ENCODE measurements at regions not wholly inside any gene's neighbourhood (a gene's known extent, or its start where the extent isn't known, plus 50 kb on each side); places are given as distances from the start of the nearest gene placed in this dataset.

DNA sequence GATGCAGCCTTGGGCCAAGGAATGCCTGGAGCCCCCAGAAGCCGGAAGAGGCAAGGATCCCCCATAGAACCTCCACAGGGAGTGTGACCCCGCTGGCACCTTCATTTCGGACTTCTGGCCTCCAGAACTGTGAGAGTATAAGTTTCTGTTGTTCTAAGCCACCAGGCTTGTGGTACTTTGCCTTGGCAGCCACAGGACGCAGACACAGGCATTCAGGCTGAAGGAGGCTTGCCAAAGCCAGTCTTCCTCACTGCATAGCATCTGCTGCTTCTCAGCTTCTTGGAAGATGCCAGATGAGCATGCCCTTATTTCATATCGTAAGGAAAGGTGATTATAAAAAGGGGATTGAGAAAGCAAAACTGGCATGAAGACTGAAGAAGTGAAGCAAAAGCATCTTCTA lies 61.1 kb upstream of the TAS2R1 start:
- no peak for DNase-seq (ENCODE audit: low read depth, low spot score)

DNA sequence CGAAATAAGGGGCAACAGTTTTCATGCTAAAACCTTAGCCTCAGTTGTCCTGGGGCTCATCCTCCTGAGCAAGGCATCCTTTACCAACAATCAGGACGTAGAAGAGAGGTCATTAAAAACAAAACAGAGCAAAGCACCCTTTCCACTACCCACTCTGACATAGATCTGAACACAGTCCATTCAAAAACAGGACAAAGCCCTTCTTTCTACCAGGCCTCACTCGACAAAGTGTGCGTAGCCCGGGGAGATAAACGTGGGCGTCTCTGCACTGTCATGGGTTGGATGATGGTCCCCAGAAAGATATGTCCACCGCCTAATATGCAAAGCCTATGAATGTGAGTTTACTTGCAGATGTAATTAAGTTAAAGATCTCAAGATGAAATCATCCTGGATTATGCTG lies 60.6 kb upstream of the TAS2R1 start:
- no peak for DNase-seq (ENCODE audit: low read depth, low spot score)

DNA sequence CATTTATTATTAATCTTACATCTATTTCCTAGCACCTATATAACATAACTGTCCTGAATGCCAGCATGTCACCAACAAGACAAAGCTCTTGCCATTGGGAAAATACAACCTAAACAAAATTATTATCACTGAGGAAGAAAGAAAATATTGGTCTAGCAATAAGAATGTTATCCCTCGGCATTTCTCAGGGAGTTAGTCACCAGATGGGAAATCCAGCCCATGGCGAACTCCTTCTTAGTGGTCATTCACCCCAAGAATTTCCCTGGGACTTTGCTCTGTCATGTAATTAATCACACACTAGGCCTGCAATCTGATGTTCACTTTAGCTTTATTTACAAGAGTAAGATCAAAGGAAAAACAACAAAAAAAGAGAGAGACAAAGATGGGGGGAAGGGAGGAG lies 56.1 kb upstream of the TAS2R1 start:
- no peak for DNase-seq (ENCODE audit: low read depth, low spot score)

- no peak for DNase-seq (ENCODE audit: low read depth, low spot score)
These were observed 51.6 kb upstream of the TAS2R1 start for GRCh38 chr5:9681706-9682105.

All from iPS DF 19.7 (cell line).